GM19372 (cell line): ENCODE measurements at regions not wholly inside any gene's neighbourhood (a gene's known extent, or its start where the extent isn't known, plus 50 kb on each side); places are given as distances from the start of the nearest gene placed in this dataset.

Source experiments
- ATAC-seq: cut with Tn5 transposase; IDR thresholded peaks from one replicate; pipeline ENCODE4 v1.9.1; 2021; ENCODE audit warnings: mild to moderate bottlenecking, low read depth, moderate library complexity; ENCODE audit not compliant: unreplicated experiment

DNA sequence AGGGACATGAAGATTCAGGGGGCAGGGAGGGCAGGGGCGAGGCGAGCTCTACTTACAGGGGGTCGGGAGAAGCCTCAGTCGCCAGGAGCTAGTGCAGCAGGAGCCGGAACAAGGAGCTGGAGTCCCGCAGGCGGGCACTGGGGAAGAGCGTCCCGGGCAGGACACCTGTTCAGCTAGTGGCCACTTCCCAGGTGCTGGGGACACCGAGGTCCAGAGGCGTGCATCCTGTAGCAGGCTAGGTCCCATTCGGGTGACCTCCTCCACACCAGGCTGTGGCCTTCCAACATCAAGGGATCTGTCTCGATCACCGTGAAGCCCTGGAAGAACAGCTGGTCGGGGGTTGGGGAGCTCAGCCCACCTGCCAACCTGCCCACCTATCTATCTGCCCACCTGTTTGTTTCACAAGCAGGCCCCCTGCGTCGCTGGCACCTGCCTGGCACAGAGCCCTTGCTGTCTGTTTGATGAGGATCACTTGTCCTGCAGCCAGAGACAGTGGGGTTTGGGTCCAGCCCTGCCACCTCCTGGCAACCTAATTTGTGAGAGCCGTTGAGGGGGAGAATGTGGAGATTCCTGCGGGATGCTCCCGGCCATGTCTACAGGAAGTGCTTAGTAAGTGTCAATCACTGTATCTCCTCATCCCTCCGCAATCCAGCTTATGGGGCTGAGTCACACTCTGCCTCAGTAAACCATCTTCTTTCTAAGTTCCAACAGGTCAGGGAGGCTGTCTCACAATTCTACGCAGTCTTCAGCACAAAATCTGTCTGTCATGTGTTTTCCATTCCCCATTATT lies 940.9 kb downstream of the BRD1 start:
- no peak for ATAC-seq

DNA sequence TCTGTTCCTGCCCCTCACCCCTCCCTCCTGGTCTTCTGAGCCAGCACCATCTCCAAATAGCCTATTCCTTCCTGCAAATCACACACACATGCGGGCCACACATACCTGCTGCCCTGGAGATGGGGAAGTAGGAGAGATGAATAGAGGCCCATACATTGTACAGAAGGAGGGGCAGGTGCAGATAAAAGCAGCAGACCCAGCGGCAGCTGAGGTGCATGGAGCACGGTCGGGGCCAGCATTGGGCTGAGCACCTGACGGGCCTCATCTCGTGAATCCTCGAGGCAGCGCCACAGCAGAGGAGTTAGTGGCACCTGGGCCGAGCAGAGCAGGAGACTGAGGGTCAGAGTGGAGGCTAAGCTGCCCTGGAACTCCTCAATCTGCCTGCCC lies 941.8 kb downstream of the BRD1 start:
- ATAC-seq = no peak

DNA sequence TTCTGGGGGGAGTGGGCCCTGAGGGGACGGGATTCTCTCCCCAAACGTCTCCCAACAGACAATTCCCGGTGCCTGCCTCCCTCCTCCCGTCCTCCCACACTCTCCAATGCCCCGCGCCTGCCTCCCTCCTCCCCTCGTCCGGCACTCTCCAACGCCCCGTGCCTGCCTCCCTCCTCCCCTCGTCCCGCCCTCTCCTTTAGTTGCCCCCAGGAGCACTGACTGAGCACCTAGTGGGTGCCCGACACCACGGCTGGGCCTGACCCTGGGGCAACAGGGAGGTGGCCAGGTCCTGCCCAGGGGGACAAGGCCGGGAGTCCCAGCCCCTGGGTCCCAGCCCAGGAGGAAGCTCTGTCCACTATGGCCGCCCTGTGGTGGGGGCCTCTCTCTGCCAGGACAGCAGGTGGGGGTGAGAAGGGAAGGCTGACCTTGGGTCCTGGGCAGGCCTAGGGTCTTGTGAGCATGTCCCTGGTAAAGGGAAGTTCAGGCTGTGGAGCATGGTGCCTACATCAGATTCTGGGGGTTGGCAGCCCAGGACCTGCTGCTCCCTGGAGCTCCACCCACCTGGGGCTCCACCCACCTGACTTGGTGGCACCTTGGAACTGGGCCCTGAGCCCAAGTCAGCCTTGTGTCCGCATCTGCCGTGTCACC lies 942.3 kb downstream of the BRD1 start:
- no peak for ATAC-seq

DNA sequence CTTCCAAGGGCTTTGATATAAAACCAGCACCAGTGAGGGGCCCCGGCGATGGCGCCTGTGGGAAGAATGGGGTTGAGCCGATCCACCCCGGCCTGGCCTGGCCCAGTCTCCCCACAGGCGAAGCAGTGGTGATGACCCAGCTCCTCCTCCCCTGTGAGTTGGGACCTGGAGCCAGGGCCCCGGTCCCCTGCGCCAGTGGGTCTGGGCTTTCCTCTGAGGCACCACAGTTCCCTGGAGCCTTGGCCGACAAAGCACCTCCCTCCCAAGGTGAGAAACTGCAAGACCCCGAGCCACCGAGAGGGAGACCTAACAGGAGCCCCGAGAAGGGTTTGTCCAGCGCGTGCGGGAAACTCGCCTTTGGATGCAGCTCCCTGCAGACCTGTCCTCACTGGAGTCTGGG lies 942.9 kb downstream of the BRD1 start:
- ATAC-seq = no peak

DNA sequence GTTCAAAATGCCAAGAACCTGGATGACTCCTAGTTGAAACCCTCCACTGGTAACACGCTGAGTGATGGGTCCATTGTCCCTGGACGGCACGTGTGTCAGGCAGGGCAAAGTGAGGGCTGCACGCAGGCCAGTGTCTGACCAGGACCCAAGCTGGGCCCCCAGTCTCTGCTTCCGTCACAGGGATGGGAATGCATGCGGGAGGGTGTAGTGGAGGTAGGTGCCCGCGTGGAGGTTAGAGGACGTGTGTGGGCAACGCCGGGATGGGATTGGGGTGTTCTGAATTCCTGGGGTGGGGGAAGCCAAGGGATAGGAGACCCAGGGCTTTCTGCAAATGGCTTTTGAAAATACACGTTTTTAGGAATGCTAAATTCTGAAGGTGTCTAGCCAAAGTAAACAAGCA lies 943.3 kb downstream of the BRD1 start:
- ATAC-seq = no peak

DNA sequence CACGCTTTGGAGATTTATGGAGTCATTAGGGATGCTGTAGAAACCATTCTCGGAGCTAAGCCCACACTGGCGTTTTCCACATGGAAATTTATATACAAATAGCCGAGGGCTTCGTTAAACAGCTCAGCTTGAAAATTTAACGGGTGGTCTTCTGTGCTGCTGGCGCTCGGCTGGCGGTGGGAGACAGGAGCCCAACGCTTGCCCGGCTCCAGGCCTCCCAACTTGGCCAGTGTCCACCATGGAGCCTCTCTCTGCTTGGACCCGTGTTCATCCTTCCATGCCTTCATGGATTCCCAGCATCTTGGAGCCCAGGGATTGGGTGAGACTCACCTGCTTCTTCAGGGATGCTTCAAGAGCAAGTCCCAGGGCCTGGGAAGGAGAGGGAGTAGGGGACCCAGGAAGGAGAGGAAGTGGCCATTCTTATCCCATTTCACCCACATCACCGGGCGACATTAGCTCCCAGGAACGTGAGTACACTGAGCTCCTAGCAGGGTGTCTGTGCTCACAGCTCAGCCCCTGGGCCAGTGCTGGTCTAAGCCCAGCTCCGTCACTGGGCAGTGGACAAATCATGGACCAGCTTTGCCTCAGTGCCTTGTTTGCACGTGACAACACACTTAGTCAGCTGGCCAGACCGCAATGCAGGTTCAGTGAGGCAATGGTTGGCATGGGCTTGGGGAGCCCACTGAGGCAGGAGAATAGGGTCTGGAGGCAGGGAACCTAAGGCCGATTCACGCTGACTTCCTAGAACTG lies 944.3 kb downstream of the BRD1 start:
- ATAC-seq = no peak

DNA sequence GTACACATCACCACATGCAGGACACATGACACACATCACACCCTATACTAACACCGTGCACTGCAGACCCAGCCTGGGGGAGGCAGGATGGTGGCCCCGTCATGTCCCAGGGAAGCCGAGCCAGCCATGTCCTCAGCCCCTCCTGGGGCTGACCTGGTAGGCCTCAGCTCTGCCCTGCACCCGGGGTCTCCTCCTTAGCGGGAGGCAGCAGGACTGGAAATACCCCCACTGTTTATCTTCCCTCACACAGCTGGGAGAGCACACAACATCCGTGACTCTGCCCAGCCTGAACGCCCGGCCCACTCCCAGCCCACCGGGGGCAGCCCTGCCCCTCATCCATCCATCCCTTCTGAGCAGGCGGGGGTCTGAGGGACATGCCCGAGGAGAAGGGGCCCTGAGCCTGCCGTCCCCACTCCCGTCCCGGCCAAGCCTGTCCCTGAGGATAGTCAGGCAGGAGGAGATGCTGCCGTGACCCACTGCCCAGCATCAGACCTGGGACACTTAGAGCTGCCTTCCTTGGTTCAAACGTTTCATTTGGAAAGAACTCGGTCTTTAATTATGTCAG lies 945.0 kb downstream of the BRD1 start:
- ATAC-seq = no peak

DNA sequence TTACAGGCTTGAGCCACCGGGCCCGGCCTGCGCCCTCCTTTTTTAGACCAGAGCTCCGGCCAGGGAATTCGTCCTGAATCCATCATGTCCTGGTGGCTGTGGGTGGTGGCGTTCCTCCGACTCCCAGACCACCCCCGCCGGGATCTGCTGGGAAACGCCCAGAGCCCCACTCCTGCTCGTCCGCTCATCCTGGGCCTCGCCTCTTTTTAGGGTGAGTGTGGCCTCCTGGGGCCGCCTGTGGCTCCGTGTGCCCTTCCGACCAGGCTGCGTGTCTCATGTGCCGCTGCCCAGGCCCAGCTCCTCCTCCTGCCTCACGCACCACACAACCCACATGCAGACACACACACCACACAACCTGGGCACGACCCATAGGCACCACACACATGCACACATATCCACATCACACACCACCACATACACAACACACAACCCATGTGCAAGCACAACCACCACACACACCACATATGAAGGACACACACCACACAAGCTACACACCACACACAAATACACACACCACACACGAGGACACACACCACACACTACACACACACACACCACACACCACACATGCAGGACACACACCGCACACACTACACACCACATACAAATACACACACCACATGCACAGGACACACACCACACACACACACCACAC lies 946.2 kb downstream of the BRD1 start:
- no peak for ATAC-seq

DNA sequence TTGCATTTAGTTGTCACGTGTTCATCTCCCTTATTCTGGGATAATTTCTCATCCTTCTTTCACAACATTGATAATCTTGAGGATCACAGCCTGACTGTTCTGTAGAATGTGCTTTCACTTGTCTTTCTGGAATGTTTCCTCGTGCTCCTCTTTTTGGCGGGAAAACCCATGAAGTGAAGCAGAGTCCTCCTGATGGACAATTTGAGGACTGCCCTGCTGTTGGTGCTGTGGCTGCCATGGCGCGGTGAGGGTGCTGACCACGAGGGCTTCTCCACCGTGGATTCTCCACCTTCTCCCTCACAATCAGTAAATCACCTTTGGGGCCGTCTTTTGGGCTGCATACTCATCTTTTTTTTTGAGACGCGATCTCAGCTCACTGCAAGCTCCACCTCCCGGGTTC lies 946.9 kb downstream of the BRD1 start:
- no peak for ATAC-seq

DNA sequence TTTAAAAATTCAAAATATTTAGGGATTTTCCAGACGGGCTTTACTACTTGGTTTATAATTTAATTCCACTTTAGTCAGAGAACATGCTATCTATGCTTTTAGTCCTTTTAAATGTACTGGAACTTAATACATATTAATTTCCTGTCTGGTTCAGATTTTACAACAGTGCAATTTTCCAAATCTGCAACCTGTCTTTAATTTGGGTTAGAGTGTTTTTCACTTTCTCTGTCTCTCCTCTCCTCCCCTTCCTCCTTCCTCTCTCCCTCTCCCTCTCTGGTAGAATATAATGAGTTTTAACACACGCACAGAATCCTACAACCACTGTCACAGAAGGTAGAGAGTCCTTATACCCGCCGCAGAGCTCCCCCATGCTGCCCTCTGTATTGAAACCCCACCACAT lies 950.7 kb downstream of the BRD1 start:
- ATAC-seq = no peak

DNA sequence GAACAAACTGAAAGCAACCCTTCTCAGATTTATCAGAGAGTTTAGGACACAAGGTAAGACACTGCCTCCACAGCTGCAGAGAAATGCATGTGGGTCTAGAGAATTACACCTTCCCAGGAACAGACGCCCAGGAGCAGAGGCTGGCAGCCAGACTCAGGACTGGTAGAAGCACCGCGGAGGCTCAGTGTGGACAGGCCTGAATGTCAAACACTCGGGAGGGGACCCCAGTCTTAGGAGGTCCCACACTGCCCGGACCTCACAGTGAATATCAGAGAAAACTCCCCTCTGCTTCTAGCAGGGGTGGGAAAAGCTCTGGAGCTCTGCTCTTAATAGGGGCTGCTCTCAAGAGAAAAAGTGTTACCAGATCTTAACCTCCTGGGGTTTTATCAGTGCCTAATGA lies 952.7 kb downstream of the BRD1 start:
- ATAC-seq = no peak

DNA sequence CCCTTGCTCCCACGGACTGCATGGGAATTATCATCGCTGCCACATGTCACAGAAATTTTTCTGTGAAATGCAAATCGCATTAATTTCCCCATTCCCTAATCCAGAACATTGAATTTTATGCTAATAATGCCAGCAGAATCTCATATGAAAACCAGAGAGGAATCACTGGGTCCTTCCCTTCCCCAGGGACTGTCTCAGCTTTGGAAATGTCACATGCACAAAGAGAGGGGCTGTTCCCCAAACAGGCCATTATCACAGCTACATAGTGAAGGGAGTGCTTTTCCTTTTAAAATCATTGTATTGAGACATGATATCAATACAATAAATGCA lies 954.5 kb downstream of the BRD1 start:
- no peak for ATAC-seq

DNA sequence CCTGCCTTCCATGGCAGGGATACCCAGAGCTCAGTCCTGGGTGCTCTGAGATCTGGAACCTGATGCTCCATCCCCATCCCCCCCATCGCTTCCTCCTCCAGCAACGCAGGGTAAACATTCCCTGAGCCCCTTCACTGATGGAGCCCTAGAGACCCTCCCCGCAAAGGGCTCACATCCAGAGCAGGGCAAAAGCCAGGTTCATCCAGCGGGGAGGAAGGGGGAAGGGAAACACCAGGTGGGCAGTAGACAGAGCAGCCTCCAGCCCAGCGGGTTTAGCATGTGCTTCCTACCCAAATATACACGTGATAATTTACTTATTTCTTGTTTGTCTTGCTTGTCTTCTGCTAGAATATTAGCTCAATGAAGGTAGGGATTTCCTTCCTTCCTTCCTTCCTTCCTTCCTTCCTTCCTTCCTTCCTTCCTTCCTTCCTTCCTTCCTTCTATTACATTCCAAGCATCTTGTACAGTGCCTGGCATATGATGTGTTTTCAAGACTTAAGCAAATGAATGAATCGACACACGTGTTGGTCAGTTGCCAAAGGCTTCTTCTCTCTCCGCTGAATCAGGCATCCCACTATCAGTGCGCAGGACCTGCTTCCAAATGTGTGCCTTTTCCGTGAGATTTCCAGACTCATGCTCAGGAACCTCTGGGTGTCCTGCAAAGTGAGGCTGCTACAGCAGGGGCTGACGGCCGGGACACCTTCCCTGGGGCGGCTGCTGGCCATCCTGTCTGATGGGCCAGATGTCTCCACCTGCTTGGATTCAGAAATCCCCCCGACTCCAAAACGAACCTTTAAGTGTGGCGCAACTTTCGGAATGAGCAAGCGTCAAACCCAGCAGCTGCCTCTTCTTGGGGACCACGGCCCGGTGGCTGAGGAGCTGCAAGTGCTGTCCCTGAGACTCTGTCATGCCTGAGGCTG lies 955.1 kb downstream of the BRD1 start:
- ATAC-seq = no peak

DNA sequence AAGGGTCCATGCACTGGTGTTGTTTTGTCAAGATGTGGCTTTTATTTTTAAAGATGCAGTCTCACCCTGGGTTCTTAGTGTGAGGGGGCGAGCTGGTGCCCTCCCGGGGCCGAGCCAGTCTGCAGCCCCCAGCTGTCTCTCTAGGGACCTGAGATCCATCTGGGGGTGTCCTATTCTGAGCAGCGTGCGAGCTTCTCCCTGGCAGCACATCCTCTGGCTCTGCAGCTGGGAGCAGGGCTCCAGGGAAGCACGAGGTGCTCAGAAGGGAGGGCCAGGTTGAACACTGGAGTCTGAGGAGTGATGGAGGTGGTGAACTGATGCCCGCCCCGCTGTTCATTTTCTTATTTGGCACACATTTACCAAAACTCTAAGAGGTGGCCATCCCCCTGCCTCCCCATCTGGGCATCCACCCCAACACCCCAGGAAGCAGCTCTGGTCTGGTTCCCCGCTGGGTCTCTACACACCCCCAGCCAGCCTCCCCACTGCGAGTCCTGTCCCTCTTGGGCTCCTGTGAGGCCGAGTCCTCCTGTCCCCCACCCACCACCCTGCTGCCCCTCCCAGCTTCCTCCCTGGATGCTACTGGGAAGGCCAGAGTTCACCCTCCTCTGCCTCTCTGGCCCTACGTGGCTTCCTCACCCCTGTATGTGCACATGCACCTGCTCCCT lies 956.4 kb downstream of the BRD1 start:
- ATAC-seq = no peak

DNA sequence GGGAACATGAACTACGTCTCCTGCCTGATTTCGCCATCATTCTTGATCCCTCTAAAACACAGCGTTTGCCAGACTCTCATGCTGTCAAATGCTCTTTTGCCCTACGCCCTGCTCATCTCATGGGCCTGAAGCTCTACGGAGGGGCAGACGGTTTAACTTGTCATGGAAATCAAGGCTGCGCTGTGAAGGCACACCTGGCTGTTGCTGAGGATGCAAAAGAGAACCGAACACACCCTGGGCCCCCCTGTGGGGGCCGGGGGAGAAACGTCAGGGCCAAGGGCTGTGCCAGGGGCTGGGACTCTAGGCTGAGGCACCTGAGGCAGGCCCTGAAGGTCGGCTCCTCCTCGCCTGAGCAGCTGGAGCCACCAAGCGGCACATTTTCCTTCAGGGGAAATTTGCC lies 957.2 kb downstream of the BRD1 start:
- no peak for ATAC-seq

DNA sequence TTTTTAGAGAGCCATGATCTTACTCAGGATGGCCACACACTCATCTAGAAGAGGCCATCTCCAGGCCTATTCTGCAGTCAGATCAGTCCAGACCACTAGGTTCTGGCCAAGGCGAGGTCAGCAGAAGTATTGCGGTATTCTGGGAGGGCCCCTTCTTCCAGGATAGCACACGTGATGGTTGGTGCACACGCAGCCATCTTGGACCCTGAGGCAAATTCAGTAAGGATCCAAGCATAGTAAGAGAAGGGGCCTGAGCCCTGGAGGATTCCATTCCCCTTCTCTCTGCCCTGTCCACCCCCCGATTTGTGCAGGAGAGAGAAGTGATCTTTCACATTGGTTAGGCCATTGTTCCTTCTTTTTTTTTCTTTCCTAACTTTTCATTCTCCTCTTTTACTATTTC lies 957.9 kb downstream of the BRD1 start:
- ATAC-seq = no peak

DNA sequence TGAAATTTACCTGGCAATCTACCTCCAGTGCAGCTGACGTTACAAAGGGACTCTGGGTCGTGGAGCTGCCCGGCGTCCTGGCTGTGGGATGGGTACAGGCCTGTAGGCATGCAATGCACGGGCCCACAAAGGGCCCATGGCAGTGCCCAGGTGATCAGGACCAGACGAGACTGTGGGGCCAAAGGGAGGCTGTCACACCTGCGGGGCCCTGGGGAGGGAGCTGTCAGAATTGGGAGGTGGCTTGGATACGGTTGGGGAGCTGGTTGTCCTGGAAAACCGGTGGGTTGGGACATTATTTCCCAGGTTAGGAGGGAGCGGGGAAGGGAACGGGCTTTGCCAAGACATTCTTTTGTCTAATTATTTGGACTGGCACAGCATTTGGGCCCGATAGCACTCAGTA lies 958.5 kb downstream of the BRD1 start:
- ATAC-seq = no peak

DNA sequence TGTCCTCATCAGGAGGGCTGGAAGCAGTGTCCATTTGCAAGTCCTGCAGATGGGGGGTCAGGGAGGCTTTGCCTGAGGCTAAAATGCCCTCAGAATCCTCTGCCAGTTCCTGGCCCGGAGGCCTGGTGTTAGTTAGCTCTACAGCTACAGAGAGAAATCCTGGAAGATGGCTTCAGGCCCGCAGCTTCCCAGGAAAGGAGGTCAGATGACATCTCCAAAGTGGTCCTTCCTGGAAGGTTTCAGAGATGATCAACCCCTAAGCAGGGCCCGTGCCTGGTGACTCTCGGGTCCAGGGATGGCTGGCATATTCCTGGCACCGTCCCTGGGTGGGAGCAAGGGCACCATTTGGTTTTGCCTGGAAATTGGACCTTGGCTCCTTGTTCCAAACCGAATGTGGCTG lies 959.1 kb downstream of the BRD1 start:
- no peak for ATAC-seq

DNA sequence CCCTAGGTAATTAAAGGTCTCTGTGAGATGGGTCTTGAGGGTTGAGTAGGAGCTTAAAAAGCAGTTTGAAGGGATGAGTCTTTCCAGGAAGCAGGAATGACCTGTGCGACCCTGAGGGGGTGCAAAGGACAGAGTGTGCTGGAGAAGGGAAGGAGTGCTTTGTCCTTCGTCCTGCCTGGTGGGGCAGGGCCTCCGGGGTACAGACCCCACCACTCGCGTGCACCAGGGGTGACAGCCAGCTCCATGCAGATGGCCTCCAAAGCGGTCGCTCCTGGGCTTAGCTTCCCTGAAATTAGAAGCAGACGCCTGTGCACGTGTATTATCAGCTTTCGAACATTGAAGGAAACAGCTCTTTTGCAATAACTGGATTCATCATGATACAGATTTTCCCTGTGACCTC lies 959.8 kb downstream of the BRD1 start:
- ATAC-seq = no peak
